OCI-LY3 (cell line): ENCODE measurements at regions not wholly inside any gene's neighbourhood (a gene's known extent, or its start where the extent isn't known, plus 50 kb on each side); places are given as distances from the start of the nearest gene placed in this dataset.
"Not testable (repeated sequence)": the region's sequence is repeated elsewhere in the genome, so short reads cannot be mapped to it uniquely, and the experiment has no call there.

ENCODE experiments used
- H2AFZ ChIP-seq: fragments of 200-600, 300-600 bp; shearing (Covaris generic); 2 replicates; pipeline ENCODE4 v1.6.0; 2014; ENCODE audit warnings: antibody characterized with exemption, low read depth, low read length
- H3K27ac ChIP-seq: fragments of 200-600, 300-600 bp; sonication (generic); 2 replicates; pipeline ENCODE4 v1.5.1; 2014; ENCODE audit warnings: mild to moderate bottlenecking, low read length, moderate library complexity, mixed read lengths
- H3K27me3 ChIP-seq: fragments of 200-600, 300-600 bp; sonication (generic); 2 replicates; pipeline ENCODE4 v1.6.1; 2014; ENCODE audit warnings: low read depth, low read length, mixed read lengths
- H3K36me3 ChIP-seq: fragments of 200-600, 300-600 bp; sonication (generic); replicated peaks from 2 replicates; pipeline ENCODE3; 2014; ENCODE audit warnings: low read depth, low read length, mixed read lengths
- H3K4me1 ChIP-seq: fragments of 300-600, 200-600 bp; sonication (generic); 2 replicates; pipeline ENCODE4 v1.6.1; 2014; ENCODE audit warnings: low read length, mixed read lengths
- H3K4me2 ChIP-seq: fragments of 200-600, 300-600 bp; sonication (generic); 2 replicates; pipeline ENCODE4 v1.6.1; 2014; ENCODE audit warnings: low read length, mixed read lengths
- H3K4me3 ChIP-seq: fragments of 300-600, 200-600 bp; sonication (generic); 2 replicates; pipeline ENCODE4 v1.5.1; 2014; ENCODE audit warnings: antibody characterized with exemption, mild to moderate bottlenecking, low read length, moderate library complexity
- H3K79me2 ChIP-seq: fragments of 300-600, 200-600 bp; shearing (Covaris generic); 2 replicates; pipeline ENCODE4 v1.6.1; 2014; ENCODE audit warnings: mild to moderate bottlenecking, low read length, mixed read lengths
- H3K9ac ChIP-seq: fragments of 300-600, 200-600 bp; shearing (Covaris generic); 2 replicates; pipeline ENCODE4 v1.6.0; 2014; ENCODE audit warnings: mild to moderate bottlenecking, low read length, moderate library complexity
- H3K9me3 ChIP-seq: fragments of 200-600, 300-600 bp; shearing (Covaris generic); 2 replicates; pipeline ENCODE4 v1.6.1; 2014; ENCODE audit warnings: low read length, mixed read lengths; ENCODE audit not compliant: insufficient read depth
- H4K20me1 ChIP-seq: fragments of 200-600, 300-600 bp; sonication (generic); 2 replicates; pipeline ENCODE4 v1.6.1; 2016; ENCODE audit warnings: low read length, mixed read lengths; ENCODE audit not compliant: insufficient read depth
- CTCF ChIP-seq: fragments of 200-600, 300-600 bp; sonication (generic); IDR thresholded peaks from 2 replicates; pipeline ENCODE4 v1.5.1; 2014; ENCODE audit warnings: antibody characterized with exemption, low read length, low read depth
- EZH2phosphoT487 ChIP-seq: fragments of 200-600 bp; shearing (Covaris generic); IDR thresholded peaks from 2 replicates; pipeline ENCODE4 v1.6.1; 2018; ENCODE audit warnings: antibody characterized with exemption, mixed run types, low read depth

DNA sequence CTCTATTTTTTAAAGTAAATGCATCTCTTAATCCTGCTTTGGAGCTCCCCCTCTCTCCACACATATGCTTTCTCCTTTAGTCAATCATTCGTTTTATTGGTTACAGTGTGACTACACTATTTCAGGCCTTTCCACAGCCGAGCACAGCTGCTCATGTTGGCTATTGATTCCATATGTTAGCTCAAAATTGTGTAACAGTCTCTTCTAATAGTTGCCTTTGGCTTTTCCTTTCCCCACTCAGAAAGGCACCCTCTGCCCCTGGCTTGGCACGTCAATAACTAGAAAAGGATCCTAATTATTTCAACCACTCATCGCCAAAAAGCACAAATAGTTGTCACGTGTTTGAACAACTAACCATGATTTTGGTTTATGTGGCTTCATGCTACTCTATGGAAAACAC lies 410.3 kb upstream of the SLC35B3 start:
- H3K27ac ChIP-seq = no peak overlapping the region
- no peak overlapping the region for H3K9ac ChIP-seq
- no peaks in the 10 kb centered on the region for H3K9me3 ChIP-seq
- no peaks in the 10 kb centered on the region for H3K36me3 ChIP-seq
- H3K4me1 ChIP-seq = no peaks in the 10 kb centered on the region
- H3K4me2 ChIP-seq = no peak overlapping the region
- no peak for TF ChIP-seq CTCF
- no peak for TF ChIP-seq EZH2phosphoT487
- H3K79me2 ChIP-seq = no peaks in the 10 kb centered on the region
- H3K27me3 ChIP-seq = no peaks in the 10 kb centered on the region
- no peak overlapping the region for H2AFZ ChIP-seq
- H3K4me3 ChIP-seq = no peak overlapping the region
- H4K20me1 ChIP-seq = no peaks in the 10 kb centered on the region

- H3K9ac ChIP-seq = no peak overlapping the region
- no peaks in the 10 kb centered on the region for H3K36me3 ChIP-seq
- H3K4me3 ChIP-seq = no peak overlapping the region
- TF ChIP-seq CTCF (no peak), EZH2phosphoT487 (no peak)
- H3K27me3 ChIP-seq = no peaks in the 10 kb centered on the region
- no peak overlapping the region for H3K27ac ChIP-seq
- no peaks in the 10 kb centered on the region for H3K9me3 ChIP-seq
- no peak overlapping the region for H3K4me2 ChIP-seq
- no peak overlapping the region for H2AFZ ChIP-seq
- H4K20me1 ChIP-seq = no peaks in the 10 kb centered on the region
- no peaks in the 10 kb centered on the region for H3K79me2 ChIP-seq
- H3K4me1 ChIP-seq = no peaks in the 10 kb centered on the region
These were observed 409.6 kb upstream of the SLC35B3 start for GRCh38 chr6:8844968-8845367.

DNA sequence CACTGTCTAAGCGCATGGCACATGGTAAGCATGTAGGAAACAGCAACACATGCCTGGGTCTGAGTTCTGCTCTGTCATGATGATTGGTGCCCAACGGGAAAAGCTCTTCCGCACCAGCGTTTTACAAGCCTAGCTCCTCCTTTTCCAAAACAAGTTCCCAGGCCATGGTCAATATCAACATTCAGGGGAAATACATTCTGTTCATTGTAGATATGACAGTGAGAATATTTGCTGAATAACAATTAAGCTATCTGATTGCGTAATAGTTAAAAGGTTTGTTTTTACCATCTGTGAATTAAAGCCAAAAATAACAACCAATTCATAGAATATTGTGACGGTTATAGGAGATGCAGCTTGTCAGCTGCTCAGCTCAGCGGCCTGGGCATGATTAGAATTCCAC lies 404.3 kb upstream of the SLC35B3 start:
- no peak overlapping the region for H3K4me3 ChIP-seq
- no peaks in the 10 kb centered on the region for H3K9me3 ChIP-seq
- no peak overlapping the region for H2AFZ ChIP-seq
- no peak overlapping the region for H3K4me2 ChIP-seq
- H4K20me1 ChIP-seq = no peaks in the 10 kb centered on the region
- H3K9ac ChIP-seq = no peak overlapping the region
- H3K79me2 ChIP-seq = no peaks in the 10 kb centered on the region
- TF ChIP-seq CTCF = no peak
- TF ChIP-seq EZH2phosphoT487 = no peak
- no peaks in the 10 kb centered on the region for H3K36me3 ChIP-seq
- H3K27me3 ChIP-seq = no peaks in the 10 kb centered on the region
- no peak overlapping the region for H3K27ac ChIP-seq
- peaks cover 6% of the 10 kb centered on the region for H3K4me1 ChIP-seq

DNA sequence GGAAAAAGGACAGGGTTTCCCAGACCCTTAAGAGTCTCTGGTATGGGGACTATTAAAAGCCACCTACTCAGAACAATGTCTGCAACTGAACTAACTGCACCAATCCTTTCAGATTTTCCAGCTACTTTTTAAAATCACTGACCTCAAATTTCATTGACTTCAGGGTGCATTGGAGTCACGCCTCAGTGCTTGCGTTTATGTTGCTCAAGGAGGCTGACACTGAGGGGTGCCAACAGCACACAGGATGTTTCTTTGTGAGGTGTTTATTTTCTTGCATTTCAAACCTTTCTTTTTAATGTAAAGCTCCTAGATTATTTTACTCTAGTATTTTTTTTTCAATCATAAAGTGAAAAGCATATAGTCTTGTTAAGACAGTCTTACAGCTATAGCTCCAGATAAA lies 402.0 kb upstream of the SLC35B3 start:
- no peaks in the 10 kb centered on the region for H3K9me3 ChIP-seq
- no peak for TF ChIP-seq EZH2phosphoT487
- TF ChIP-seq CTCF = no peak
- H3K27ac ChIP-seq = no peak overlapping the region
- H3K27me3 ChIP-seq = no peaks in the 10 kb centered on the region
- H3K36me3 ChIP-seq = no peaks in the 10 kb centered on the region
- H3K79me2 ChIP-seq = no peaks in the 10 kb centered on the region
- H3K4me3 ChIP-seq = no peak overlapping the region
- H2AFZ ChIP-seq = no peak overlapping the region
- H3K9ac ChIP-seq = no peak overlapping the region
- no peaks in the 10 kb centered on the region for H4K20me1 ChIP-seq
- peaks cover 6% of the 10 kb centered on the region for H3K4me1 ChIP-seq
- no peak overlapping the region for H3K4me2 ChIP-seq

- H3K27ac ChIP-seq, H3K27me3 ChIP-seq, H4K20me1 ChIP-seq, H3K9ac ChIP-seq, H2AFZ ChIP-seq, H3K79me2 ChIP-seq, H3K4me3 ChIP-seq, H3K4me1 ChIP-seq, H3K9me3 ChIP-seq, H3K4me2 ChIP-seq, H3K36me3 ChIP-seq: not testable (repeated sequence)
These were observed 397.4 kb upstream of the SLC35B3 start for GRCh38 chr6:8832695-8833094.
